NCI-H2029 (cell line): ENCODE measurements at regions not wholly inside any gene's neighbourhood (a gene's known extent, or its start where the extent isn't known, plus 50 kb on each side); places are given as distances from the start of the nearest gene placed in this dataset.
"Not testable (repeated sequence)": the region's sequence is repeated elsewhere in the genome, so short reads cannot be mapped to it uniquely, and the experiment has no call there.

Experiments used
- DNase-seq: peaks from one replicate; lab custom pipeline; 2025; lab: John Stamatoyannopoulos, UW

GRCh38 chr14:106201376-106201775 lies 675.0 kb downstream of the TMEM121 start:
- DNase-seq, result no peak

GRCh38 chr14:106203438-106203837 lies 677.1 kb downstream of the TMEM121 start:
- no peak for DNase-seq

GRCh38 chr14:106204063-106204462 lies 677.7 kb downstream of the TMEM121 start:
- DNase-seq, result no peak

DNA sequence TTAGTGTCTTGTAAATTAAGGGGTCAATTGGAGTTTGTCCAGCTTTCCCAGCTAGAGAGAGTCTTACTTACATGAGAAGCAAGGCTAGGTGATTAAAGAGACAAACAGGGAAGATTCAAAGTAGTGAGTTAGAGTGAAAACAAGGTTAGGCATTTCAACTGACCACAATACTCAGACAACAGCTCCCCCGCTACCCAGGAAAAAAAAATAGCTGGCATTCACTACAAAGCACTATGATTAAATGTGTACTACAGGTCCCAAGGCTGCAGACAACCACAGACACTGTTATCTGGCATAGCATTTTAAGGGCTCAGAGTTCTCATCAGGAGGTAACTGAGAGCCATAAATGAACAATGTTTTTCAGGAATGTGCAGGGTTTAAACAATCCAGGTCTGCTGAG lies 680.9 kb downstream of the TMEM121 start:
- no peak for DNase-seq

DNA sequence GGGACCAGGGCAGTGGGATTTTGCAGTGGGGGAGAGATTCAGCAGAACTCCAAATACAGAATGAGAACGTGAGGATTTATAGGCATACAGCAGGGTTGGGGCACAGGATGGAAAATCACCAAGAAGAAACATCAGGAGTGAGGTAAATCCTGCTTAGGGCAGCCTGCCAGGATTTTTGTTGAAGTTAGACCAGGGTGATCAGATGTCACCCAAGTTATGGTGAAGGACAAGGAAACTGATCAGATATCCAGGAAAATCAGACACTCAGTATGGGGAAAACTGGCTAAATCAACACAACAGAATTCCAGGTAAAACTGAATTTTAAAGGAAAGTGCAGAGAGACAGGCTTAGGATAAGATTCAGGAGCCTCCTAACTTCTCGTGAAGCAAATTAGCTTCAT lies 682.4 kb downstream of the TMEM121 start:
- no peak for DNase-seq

DNA sequence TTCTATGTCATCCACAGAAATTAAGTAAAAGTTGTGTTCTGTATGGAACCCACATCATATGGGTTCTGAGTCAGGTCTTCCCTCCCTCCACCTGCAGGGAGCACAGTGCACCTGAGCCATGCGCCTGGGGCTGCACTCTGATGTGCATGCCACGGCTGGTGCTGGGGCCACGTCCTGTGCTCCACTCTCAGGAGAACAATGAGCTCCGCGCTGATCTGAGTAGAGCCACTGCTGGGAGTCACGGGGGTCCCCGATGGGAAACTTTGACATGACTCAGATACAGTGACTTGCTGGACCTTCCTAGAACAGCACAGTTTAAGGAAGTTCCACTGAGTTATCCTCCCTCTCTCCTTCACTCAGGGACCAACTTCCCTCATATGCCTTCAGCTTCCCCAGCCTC lies 683.4 kb downstream of the TMEM121 start:
- no peak for DNase-seq

DNA sequence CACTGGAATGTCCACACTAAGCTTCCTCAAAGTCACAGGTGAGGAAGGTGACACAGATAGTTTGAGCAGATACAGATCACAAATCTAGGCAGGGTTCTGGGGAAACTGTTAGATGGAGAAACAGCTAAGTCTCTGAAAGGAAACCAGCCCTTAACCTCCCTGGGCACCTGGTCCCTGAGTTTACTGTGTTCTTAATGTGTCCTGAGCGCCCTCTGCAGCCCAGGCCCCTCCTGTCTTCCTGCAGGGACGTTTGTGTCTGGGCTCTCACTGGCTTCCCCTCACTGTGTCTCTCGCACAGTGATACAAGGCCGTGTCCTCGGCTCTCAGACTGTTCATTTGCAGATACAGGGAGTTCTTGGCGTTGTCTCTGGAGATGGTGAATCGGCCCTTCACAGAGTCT lies 684.3 kb downstream of the TMEM121 start:
- DNase-seq, result no peak

GRCh38 chr14:106211334-106211900 lies 685.0 kb downstream of the TMEM121 start:
- no peak for DNase-seq

- no peak for DNase-seq
Observed at GRCh38 chr14:106215229-106215628, 688.8 kb downstream of the TMEM121 start.

- no peak for DNase-seq
Observed at GRCh38 chr14:106216679-106217078, 690.3 kb downstream of the TMEM121 start.

DNA sequence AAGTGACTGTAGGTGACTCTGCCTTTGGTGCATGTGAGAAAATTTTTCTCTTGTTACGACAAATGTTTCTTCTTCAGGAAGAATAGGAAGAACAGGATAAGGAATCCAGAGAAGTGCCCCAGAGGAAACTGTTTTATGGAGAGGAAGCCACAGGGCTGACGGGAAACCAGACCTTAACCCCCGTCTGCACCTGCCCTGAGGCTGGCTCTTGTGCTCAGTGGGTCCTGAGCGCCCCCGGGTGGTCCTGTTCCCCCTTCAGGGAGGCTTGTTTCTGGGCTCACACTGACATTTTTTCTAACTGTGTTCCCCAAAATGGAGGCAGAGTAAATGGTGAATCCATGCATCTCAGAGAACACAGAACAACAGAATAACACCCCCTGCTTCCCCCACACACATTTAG lies 691.8 kb downstream of the TMEM121 start:
- DNase-seq, result no peak

DNA sequence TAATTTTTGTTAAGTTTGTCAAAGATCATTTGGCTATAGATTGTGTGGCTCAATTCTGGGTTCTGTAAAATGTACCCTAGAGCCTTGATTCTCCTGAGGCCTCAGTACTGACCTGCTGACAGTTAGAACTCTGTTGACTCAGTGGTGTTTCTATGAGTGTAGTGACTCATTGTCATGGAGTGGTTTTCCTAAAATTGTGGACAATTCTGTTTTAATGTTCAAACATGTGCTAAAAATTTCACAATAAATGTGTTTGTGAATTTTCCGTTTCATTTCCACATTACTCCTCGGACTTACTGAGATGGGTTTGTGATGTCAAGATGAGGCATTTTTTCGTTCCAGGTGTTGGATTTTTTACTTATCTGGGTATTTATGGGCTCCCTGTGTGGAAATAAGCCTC lies 695.9 kb downstream of the TMEM121 start:
- no peak for DNase-seq

DNA sequence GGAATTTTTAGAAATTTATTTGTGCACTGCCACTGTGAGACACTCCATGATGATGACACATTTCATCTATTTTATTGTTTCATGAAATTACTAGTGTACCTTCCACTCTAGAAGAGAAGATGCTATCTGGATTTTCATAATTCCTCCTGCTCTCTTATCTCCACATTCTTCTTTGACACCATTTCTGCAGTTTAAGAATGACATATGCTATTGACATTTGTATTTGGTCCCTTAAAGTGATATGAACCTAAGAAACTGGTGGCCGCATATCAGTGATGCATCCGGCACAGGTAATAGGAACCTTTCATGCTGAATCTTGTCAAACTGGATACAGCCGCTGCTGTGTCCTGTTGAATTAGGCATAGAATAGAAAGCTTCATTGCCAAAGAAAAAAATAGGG lies 696.3 kb downstream of the TMEM121 start:
- DNase-seq, result no peak

DNA sequence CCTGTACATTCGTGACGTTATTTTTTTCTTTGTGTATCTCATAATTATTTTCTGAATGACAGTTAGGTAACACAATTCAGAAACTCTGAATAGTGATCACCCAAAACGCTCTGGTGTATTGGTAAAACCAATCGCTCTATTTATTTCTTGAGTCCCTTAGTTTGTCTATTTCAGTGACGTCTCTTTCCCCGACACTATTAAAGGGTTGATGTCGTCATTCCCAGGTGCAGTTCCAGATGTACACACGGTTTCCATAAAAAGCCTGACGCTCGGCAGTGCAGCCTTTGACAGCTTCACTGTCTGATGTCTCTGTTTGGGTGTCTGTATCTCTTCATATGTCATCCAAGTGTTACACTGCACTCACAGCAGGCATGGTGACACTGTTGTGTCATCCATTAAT lies 701.4 kb downstream of the TMEM121 start:
- no peak for DNase-seq

GRCh38 chr14:106228541-106229158 lies 702.3 kb downstream of the TMEM121 start:
- DNase-seq, result no peak

DNA sequence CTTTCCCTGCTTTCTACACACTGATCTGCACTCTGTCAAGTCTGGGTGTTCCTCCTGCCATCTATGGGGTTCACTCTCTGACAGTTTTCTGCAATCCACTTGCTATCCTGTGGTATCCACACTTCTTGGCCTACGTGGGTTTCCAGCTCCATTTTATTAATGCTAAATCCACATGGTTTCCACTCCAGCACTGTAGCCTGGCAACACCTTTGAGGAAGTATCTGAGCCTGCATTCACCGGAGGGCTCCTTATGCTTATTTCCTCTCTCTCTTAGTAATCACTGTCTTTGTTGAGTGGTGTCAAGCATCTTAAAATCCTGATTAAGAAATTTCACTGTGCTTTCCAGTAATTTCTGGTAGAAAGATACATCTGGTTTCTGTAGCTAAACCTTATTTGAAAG lies 703.7 kb downstream of the TMEM121 start:
- no peak for DNase-seq

DNA sequence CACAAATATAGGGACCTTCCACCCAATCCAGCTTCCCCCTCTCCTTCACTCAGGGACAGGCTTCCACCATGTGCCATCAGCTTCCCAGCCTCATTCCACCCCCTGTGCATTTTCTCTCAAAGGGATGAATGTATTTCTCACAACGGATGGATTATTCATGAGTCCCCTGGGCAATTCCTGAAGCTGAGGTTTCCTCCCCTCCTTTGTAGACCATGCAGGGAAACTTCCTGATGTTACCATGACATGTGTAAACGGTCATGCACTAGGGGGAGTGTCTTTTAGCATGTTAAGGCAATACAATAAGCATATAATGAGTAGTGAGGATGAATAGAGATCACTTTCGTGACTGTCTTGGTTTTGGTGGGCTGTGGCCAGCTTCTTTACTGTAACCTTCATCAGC lies 706.8 kb downstream of the TMEM121 start:
- DNase-seq, result not testable (repeated sequence)

DNA sequence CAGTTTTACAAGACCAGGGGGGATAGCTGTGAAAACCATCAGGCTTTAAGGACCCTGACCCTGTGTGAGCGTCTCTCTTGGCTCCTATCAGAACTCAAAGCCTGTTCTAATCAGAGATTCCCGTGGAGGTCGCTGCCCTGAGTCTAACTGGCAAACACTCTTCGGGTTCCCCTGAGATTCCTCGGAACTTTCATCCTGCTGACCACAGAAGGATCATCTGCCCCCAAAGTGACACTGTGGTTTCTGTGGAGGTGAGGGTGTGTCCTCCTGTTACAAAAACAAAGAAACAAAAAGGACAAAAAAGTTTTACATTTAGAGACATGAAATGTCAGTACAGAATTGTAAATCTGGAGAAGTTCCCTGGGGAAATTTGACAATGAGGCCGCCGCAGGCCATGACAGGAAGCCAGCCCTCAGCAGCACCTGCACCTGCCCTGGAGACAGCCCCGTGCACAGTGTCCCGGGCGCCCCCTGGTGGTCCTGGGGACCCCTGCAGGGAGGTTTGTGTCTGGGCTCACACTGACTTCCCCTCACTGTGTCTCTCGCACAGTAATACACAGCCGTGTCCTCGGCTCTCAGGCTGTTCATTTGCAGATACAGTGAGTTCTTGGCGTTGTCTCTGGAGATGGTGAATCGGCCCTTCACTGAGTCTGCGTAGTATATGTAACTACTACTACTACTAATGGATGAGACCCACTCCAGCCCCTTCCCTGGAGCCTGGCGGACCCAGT lies 708.3 kb downstream of the TMEM121 start:
- not testable (repeated sequence) for DNase-seq

- no peak for DNase-seq
Observed at GRCh38 chr14:106235356-106236159, 709.2 kb downstream of the TMEM121 start.

DNA sequence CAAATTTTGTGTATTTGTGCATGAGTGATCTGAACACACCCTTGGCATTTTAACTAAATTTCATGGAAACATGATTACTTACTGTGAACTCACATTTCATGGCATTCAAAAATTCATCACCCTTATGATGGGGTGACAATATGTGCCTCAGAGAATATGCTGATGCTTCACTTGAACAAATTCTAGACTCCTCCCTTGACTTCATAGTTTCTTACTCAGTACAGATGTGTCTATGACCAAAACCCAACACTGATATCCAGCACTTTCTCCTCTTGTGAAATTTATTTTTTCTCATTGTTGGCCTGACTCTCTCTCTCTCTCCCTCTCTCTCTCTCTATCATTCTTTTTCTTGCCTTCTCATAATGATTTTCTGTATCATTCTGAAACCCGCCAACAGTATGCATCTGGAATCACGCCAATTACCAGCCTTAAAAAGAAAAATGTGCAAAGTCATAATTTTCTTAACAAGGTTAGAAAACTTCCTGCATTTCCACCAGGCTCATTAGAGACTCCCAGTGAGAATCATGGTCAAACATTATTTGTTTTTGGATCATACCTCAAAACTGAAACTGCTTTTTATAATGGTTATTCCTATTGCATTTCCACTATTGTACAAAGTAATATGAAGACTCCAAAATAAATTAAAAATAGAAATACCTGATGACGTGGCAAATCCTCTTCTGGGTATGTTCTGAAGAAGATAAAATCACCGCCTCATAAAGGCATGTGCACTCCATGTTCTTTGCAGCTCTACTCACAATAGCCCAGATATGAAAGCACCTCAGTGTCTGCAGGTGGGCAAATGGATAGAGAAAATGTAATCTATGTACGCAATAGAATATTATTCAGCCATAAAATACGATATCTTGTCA lies 722.2 kb downstream of the TMEM121 start:
- DNase-seq, result no peak

DNA sequence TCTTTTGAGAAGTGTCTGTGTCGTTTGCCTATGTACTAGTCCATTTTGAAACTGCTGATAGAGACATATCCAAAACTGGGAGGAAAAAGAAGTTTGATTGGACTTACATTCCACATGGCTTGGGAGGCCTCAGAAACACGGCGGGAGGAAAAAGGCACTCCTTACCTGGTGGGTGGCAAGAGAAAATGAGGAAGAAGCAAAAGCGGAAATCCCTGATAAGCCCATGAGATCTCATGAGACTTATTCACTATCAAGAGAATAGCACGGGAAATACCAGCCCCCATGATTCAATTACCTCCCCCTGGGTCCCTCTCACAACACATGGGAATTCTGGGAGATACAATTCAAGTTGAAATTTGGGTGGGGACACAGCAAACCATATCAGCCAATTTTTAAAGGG lies 727.6 kb downstream of the TMEM121 start:
- not testable (repeated sequence) for DNase-seq

DNA sequence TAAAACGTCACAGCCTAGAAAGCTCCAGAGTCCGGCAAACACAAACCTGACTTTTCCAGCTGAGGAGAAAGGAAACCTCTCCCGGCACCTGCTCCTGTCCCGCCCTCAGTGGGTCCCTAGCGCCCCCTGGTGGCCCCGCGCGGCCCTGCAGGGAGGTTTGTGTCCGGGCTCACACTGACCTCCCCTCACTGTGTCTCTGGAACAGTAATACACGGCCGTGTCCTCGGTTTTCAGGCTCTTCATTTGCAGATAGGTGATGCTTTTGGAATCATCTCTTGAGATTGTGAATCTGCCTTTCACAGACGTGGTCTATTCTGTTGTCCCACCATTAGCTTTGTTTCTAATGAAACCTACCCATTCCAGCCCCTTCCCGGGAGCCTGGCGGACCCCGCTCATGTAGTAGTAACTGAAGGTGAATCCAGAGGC lies 731.2 kb downstream of the TMEM121 start:
- peak; percentile 12 for DNase-seq
